Kidney epithelial cell (primary cell): ENCODE measurements at regions not wholly inside any gene's neighbourhood (a gene's known extent, or its start where the extent isn't known, plus 50 kb on each side); places are given as distances from the start of the nearest gene placed in this dataset.
A peak's percentile ranks its signal among the peaks of the same experiment; 100 is the strongest.

Experiments used
- DNase-seq: peaks from one replicate; pipeline ENCODE4 v3.0.0-alpha.2; 2010; ENCODE audit warnings: low read depth
- H3K27me3 ChIP-seq: 2 replicates; pipeline ENCODE4 v1.6.0; 2011; ENCODE audit warnings: low read length; ENCODE audit not compliant: control insufficient read depth, insufficient read depth
- H3K36me3 ChIP-seq: 2 replicates; pipeline ENCODE4 v1.5.1; 2011; ENCODE audit warnings: low read length; ENCODE audit not compliant: control insufficient read depth, insufficient read depth
- H3K4me3 ChIP-seq: 2 replicates; pipeline ENCODE4 v1.5.1; 2011; ENCODE audit warnings: low read depth, mild to moderate bottlenecking, control low read depth, low read length
- TF ChIP-seq, protein P1 (sequence below): IDR thresholded peaks from 2 replicates; pipeline ENCODE4 v1.5.1; 2011; ENCODE audit warnings: mild to moderate bottlenecking, moderate library complexity, low read length, control low read depth, inconsistent platforms; ENCODE audit not compliant: insufficient read depth, poor library complexity, severe bottlenecking

DNA sequence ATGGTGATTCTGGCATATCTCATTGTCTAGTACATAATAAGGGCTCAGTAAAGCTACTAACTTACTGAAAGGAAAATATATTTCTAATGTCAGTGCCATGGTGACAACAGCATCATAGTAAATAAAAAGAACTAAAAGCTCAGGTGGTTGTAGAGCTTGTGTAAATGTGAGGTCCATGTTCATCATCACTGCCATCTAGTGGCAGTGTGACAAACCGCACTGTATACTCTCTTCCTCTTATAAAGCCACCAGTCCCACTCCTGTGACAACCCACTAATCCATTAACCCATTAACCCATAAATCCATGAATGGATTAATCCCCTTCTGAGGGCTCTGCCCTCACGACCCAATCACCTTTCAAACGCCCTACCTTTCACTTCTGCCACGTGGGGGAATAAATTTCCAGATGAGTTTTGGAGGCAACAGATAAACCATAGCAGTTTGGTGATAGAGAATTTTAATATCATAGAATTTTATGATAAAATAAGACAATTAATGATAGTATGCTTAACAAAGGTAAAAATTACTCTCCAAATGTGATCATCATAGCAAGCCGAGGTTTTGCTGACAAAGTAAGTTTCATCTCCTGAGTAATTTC lies 160.4 kb upstream of the SGCG start:
- TF ChIP-seq, protein P1, sequence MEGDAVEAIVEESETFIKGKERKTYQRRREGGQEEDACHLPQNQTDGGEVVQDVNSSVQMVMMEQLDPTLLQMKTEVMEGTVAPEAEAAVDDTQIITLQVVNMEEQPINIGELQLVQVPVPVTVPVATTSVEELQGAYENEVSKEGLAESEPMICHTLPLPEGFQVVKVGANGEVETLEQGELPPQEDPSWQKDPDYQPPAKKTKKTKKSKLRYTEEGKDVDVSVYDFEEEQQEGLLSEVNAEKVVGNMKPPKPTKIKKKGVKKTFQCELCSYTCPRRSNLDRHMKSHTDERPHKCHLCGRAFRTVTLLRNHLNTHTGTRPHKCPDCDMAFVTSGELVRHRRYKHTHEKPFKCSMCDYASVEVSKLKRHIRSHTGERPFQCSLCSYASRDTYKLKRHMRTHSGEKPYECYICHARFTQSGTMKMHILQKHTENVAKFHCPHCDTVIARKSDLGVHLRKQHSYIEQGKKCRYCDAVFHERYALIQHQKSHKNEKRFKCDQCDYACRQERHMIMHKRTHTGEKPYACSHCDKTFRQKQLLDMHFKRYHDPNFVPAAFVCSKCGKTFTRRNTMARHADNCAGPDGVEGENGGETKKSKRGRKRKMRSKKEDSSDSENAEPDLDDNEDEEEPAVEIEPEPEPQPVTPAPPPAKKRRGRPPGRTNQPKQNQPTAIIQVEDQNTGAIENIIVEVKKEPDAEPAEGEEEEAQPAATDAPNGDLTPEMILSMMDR: peak; percentile 82
- DNase-seq: peak; percentile 14
- no peaks in the 10 kb centered on the region for H3K27me3 ChIP-seq
- no peaks in the 10 kb centered on the region for H3K36me3 ChIP-seq
- no peak overlapping the region for H3K4me3 ChIP-seq

DNA sequence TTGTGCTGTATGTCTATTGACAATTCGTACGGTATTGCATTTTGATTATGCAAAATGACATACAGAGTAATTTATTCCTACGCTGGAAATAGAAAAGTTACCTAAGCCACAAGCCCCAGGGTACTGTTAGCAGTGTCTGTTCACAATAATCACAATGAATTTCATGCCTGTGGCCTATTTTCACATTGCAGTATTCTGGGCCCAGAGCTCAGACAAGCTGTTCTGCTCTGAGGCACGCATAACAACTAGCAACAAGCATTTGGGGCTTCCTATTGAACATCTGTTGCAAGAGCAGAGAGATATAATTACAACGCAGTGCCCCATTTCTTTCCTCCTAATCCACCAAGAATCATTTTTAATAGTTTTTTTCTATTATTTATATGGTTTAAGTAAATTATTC lies 158.9 kb upstream of the SGCG start:
- Histone ChIP-seq H3K27me3 (no peaks in the 10 kb centered on the region), H3K36me3 (no peaks in the 10 kb centered on the region), H3K4me3 (no peak overlapping the region)
- DNase-seq: no peak
- TF ChIP-seq, protein P1: no peak

DNA sequence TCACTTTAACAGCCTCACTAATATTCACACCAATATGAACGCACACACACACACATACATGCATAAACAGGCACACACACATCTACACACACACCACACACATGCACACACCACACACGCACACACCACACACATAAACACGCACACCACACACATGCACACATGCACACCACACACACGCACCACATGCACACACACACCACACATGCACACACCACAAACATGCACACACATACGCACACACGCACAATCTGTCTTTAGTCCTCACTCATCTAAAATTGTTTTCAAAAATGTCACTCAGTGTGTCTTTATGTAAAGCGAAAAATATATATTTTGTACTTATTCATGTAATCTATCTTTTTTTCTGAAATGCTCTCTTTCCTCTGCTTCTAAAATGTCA lies 158.1 kb upstream of the SGCG start:
- H3K27me3 ChIP-seq: no peaks in the 10 kb centered on the region
- TF ChIP-seq, protein P1: no peak
- no peak overlapping the region for H3K4me3 ChIP-seq
- no peaks in the 10 kb centered on the region for H3K36me3 ChIP-seq
- DNase-seq: no peak

DNA sequence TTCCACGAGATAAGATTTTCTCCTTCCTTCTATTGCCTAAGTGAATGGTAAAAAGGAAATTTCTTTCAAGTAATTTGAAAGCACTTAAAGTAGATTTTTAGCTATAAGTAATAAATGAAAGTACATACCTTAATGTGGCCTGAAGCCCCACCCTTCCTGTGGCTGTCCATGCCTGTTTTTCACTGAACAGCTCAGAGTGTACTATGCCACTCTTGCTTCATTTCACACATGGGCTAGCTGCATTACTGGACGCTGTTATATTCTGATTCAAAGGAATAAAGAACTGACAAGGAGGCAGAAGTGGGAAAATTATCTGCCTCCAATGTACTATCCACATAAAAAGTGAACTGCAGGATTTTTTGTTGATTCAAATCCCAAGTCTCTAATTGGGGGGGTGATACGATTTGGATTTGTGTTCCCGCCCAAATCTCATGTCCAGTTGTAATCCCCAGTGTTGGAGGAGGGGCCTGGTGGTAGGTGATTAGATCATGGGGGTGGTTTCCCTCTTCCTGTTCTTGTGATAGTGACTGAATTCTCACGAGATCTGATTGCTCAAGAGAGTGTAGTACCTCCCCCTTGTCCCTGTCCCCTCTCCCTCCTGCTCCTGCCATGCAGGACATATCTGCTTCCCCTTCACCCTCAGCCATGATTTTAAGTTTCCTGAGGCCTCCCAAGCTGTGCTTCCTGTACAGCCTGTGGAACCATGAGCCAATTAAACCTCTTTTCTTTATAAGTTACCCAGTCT lies 154.7 kb upstream of the SGCG start:
- no peaks in the 10 kb centered on the region for H3K27me3 ChIP-seq
- no peak for DNase-seq
- no peaks in the 10 kb centered on the region for H3K36me3 ChIP-seq
- H3K4me3 ChIP-seq: no peak overlapping the region
- TF ChIP-seq, protein P1: no peak

DNA sequence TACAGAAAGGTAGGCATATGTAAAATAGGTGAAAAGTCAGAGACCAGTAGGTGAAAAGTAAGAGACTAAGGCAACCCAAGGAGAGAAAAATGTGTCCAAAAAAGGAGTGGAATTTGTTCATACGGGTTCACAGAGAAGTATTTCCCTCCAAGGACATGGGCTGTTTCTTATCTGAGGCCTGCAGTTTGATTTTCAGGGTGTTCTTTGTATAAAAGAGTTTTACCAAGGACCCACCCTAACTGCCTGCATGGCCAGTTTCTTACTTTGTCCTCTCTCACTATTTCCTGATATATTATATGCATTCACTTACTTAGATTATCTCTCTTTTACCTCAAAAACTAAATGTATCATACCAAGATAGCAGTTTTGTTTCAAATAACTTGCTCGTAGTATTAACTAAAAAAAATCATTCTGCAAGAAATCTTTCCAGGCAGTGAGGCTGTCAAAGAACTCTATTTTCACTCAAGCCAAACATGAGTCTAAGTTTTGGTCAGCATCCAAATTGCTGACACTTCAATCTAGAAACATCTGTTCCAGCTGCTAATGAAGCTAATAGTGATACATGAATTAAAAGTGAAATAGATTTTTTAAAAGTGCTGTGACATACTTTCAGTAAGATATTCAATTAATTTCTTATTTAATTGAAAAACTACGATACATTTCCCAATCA lies 141.4 kb upstream of the SGCG start:
- Histone ChIP-seq H3K4me3 (no peak overlapping the region), H3K27me3 (no peaks in the 10 kb centered on the region), H3K36me3 (no peaks in the 10 kb centered on the region)
- TF ChIP-seq, protein P1: no peak
- DNase-seq: no peak

DNA sequence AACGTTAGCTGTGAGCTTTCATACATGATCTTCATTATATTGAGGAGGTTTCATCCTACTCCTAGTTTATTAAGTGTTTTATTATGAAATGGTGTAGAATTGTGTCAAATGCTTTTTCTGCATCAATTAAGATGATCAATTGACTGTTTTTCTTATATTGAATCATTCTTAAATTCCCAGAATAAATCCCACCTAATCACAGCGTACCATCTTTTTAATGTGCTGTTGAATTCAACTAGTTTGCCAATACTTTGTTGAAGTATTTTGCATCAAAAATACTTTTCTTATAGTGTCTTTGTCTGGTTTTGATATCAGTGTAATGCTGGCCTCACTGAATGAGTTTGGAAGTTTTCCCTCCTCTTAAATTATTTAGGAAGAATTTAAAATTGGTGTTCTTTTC lies 138.6 kb upstream of the SGCG start:
- TF ChIP-seq, protein P1: no peak
- no peak for DNase-seq
- H3K36me3 ChIP-seq: no peaks in the 10 kb centered on the region
- no peaks in the 10 kb centered on the region for H3K27me3 ChIP-seq
- no peak overlapping the region for H3K4me3 ChIP-seq
